ENCODE measurements at regions not wholly inside any gene's neighbourhood (a gene's known extent, or its start where the extent isn't known, plus 50 kb on each side); places are given as distances from the start of the nearest gene placed in this dataset.

DNA sequence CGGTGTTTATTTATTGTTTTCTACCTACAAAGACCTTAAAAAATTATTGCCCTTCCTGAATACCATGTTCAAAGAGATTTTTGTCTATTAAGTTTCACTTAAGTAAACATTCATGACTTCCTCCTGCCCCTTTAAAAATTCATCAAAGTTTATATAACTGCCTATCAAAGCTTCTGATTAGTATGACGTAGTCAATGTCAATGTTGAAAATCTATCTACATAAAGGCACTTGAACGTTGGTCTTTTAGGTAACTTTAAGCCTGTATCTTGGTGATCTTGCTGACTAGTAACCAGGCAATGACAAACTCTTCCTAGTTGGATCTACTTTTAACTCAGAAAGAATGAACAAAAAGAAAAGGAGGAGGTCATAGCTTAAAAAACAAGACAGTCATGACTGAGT lies 97.2 kb downstream of the MAIP1 start:
- FAIRE-seq (no peak), DNase-seq (ENCODE audit: insufficient read length, low spot score) (no peak)

GRCh38 chr2:200054681-200055468 lies 99.5 kb downstream of the MAIP1 start:
- FAIRE-seq (no peak), DNase-seq (ENCODE audit: insufficient read length, low spot score) (no peak)

GRCh38 chr2:200056105-200056504 lies 100.7 kb downstream of the MAIP1 start:
- DNase-seq (ENCODE audit: insufficient read length, low spot score): no peak
- FAIRE-seq: no peak

- no peak for DNase-seq (ENCODE audit: insufficient read length, low spot score)
- no peak for FAIRE-seq
Measured at GRCh38 chr2:200063155-200063554, 107.8 kb downstream of the MAIP1 start.

DNA sequence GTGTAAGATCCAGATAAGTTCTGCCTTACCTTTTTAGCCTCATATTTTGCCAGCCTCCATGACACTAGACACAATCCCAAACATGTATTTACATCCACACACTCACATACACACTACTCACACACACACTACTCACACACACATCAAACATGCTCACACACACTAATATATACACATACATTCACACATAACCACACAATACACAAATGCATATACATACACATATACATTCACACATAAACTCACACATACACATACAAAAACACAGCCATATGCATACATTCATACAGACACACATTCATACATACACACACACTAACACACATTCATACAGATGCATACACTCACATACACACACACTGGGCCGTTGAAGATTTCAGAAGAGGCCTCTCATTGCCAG lies 109.5 kb downstream of the MAIP1 start:
- no peak for DNase-seq (ENCODE audit: insufficient read length, low spot score)
- FAIRE-seq: peak; percentile 80

GRCh38 chr2:200065477-200065876 lies 110.1 kb downstream of the MAIP1 start:
- DNase-seq (ENCODE audit: insufficient read length, low spot score) (no peak), FAIRE-seq (no peak)

DNA sequence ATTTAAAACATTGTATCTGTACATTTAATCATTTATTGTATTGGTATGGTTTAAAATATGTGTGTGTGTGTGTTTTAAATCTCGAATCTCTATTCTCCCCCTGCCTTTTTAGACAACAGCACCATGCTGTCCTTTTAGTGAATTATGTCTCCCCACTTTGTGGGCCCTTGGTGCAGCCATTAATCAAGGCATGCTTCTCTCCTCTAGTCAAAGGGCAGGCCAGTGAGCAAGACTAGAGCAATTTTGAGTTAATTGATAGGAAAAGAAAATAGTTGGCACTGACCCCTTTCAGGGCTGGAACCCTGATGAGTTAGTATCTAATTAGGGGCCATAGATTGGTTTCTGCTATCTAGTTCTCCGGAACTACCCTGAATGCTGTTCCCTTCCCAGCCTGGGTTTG lies 111.0 kb downstream of the MAIP1 start:
- FAIRE-seq: no peak
- DNase-seq (ENCODE audit: insufficient read length, low spot score): no peak

DNA sequence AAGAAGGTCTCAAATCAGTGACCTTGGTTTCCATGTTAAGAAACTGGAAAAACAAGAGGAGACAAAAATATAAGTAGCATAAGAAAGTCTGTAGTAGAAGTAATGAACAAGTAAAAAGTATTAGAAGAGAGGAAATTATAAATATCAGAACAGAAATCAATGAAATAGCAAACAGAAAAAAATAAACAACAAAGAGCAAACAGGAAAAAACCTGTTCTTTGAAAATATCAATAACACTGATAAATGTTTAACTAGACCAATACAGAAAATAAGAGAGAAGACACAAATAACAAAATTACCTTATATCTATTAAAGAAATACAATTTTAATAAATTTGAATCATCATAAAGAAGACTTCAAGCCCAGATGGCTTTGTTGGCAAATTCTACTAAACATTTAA lies 113.3 kb downstream of the MAIP1 start:
- FAIRE-seq: no peak
- no peak for DNase-seq (ENCODE audit: insufficient read length, low spot score)

- FAIRE-seq (no peak), DNase-seq (ENCODE audit: insufficient read length, low spot score) (peak; percentile 20)
Measured at GRCh38 chr2:200077210-200077650, 121.8 kb downstream of the MAIP1 start.

DNA sequence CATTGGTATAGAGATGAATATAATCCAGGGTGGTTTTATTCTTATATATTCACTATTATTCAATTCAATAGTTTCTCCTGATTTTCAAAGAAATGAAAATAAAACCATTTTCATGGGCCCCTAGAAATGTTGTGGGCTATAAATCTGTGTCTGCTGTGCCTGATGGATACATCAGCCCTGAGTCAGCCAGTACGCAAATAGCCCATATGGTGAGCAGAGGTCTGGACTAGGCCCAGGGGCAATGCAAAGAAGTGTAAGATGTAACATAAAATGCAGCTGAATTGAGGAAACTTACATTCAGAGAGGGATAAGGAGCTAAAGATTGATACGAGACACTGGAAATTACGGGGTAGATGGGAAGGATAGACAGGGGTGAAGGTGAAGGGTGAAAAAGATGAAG lies 122.5 kb downstream of the MAIP1 start:
- FAIRE-seq: peak; percentile 68
- peak; percentile 9 for DNase-seq (ENCODE audit: insufficient read length, low spot score)

- FAIRE-seq (no peak), DNase-seq (ENCODE audit: insufficient read length, low spot score) (no peak)
Measured at GRCh38 chr2:200079356-200079755, 124.0 kb downstream of the MAIP1 start.

DNA sequence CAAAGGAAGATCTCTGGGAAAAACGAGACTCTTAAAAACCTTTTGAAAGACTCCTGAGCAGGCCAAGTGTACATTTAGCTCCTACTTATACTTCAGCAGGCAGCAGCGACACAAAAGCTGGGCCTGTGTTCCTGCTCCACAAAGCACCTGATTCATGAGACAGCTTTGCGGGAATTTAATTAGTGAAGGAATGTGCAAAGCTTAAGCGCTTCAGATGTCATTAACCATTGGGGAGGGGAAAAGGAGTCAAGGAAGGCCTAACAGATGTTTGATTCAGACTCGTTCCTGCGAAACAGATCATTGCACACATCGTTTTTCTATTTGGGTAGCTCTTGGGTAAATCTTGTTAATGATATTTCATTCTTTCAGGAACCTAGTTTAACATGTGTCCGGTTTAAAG lies 125.9 kb downstream of the MAIP1 start:
- FAIRE-seq: no peak
- DNase-seq (ENCODE audit: insufficient read length, low spot score): no peak

DNA sequence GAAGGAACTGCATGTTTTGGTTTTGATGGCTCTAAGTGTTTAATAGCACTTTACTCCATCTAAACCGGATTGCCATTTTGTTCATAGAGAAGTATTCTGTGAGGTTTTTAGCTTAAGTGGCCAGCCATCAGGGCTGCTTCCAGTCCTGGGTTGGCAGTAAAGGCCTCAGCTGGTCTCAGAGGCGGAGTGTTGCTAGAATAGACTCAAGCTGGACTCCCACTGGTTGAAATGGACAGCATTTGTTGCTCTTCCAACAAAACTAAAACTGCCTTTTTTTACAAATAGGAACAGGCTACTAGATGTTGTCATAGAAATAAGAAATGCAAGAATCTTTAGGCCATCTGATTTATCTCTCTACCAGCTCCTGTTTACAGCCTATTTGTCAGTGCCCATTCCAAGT lies 126.4 kb downstream of the MAIP1 start:
- FAIRE-seq (no peak), DNase-seq (ENCODE audit: insufficient read length, low spot score) (no peak)

- FAIRE-seq: no peak
Measured at GRCh38 chr2:200084036-200084435, 128.7 kb downstream of the MAIP1 start.

DNA sequence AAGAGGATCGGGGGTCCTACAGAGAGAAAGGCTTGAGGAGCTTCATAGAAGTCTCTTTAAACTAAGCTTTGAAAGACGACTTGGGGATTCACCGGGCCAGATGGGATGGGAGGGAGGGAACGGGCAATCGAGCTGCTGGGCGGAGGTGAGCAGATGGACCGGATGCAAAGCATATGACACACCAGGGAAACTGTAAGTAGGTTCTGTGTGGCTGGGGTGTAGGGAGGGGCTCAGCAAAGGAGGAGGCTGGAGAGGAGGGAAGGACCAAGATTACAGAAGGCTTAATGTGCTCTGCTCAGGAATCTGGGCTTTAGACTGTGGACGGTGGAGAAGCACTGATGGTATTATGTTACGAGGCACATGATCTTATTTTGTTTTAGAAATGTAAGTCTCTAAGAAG lies 131.5 kb downstream of the MAIP1 start:
- FAIRE-seq (no peak), DNase-seq (ENCODE audit: insufficient read length, low spot score) (no peak)

More at GRCh38 chr2:200084036-200084435, 128.7 kb downstream of the MAIP1 start:
- no peak for DNase-seq (ENCODE audit: insufficient read length, low spot score)

- DNase-seq (ENCODE audit: insufficient read length, low spot score) (no peak), FAIRE-seq (no peak)
Measured at GRCh38 chr2:200087451-200087850, 132.1 kb downstream of the MAIP1 start.

DNA sequence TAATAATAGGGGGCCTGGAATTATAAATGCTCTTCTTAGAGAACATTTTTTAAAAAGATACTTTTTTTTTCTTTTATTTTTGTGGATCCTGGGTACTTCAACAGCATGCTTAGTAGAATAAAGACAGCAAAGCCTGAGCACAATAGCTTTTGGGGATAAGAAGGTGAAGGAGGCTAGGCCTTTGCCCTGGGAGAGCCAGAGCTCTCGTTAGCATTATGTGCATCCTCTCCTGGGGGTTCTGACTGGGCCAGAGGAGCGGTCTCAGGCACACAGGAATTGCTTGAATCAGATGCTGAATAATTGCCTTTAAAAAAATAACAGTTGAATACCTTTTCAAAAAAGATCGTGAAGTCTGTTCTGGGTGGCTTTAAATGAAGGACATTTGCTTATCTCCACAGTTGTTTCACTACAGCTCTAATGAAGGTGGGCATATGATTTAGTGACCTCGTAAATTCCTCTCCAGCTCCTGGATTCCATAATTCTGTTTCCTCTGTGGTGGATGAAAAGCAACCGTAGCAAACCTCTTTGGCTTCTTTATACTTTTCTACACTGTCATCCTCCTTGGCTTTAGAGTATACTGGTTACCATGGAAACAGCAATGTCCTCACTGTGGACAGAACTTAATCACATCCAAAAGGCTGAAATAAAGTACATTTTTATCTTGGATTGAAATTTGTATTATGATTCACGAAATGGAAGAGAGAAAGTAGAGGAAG lies 133.8 kb downstream of the MAIP1 start:
- DNase-seq (ENCODE audit: insufficient read length, low spot score) (no peak), FAIRE-seq (no peak)

DNA sequence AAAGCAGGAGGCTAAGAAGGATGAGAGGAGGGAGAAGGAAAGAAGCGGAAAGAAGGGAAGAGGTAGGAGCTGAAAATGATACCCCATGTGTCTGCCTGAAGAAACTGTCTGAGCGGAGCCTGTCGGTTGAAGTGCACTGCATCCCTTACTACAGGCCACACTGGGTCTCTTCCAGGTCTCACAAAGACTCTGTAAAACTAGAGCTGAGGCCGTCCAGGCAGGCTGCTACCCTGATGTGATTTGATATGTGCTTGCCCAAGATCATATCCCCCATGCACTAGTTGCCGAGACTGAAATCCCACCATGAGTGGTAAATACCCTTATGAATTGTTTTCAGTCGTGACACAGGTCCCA lies 134.4 kb downstream of the MAIP1 start:
- no peak for FAIRE-seq
- DNase-seq (ENCODE audit: insufficient read length, low spot score): no peak

DNA sequence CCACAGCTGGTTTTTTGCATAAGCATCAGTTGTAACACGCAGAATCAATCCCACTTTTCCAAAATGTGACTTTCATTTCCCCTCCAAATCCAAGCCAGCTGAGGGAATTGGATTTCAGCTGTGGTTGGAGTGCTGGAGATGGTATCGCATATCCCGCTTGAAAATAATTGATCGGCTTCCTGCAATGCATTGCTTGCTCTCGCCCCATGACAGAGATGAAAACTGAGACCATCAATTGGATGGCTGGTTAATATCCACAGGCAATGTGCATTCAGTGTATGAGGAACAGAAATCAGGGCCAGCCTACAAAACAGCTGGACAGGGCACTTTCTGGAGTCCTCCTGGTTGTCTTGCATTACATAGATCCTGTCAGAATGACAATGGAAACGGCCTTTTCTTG lies 135.3 kb downstream of the MAIP1 start:
- FAIRE-seq: no peak

GRCh38 chr2:200091126-200091525 lies 135.7 kb downstream of the MAIP1 start:
- FAIRE-seq: no peak

More for the DNA sequence above, 135.3 kb downstream of the MAIP1 start:
- DNase-seq (ENCODE audit: insufficient read length, low spot score): no peak

DNA sequence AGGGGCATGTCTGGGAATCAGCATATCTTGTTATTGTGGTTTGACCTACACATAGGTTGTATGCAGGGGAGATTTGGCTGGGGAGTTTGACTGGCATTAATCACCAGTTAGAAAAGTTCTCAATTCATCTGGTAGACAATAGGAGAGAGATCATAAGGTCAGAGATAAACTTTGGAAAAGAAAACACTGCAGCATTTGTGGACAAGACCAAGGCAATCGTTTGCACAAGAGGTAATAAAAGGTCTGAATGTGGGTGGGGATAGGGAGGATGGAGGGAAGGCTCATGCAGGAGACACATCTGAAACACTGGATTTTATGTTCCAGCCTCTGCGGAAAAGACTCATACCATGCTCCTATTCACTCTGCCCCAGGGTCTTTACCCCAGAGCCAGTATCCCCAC lies 136.9 kb downstream of the MAIP1 start:
- FAIRE-seq: no peak
- no peak for DNase-seq (ENCODE audit: insufficient read length, low spot score)

More at GRCh38 chr2:200091126-200091525, 135.7 kb downstream of the MAIP1 start:
- DNase-seq (ENCODE audit: insufficient read length, low spot score): no peak

- DNase-seq (ENCODE audit: insufficient read length, low spot score) (no peak), FAIRE-seq (no peak)
Measured at GRCh38 chr2:200095436-200095835, 140.1 kb downstream of the MAIP1 start.
